ENCODE measurements at regions not wholly inside any gene's neighbourhood (a gene's known extent, or its start where the extent isn't known, plus 50 kb on each side); places are given as distances from the start of the nearest gene placed in this dataset.

GRCh38 chrX:28042260-28042659 is 61.0 kb upstream of the DCAF8L1 start:
- DNase-seq: no peak

DNA sequence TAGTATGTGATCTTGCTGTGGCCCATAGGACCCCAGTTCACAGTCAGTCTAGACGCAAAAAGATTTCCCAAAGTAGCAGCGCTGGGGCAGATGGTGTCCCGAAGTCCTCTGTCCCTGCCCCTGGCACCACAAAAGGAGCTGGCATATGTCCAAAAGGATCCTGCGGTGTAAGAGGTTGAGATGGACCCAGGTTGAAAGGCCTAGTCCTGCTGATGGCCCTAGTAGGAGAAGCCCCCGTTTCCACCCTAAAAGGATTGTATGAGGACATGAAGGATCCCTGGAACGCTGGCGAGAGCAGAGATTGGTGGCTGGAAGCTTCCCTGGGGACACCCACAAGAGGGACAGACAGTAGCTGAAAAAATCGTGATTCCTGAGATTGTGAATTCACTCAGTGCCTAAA is 58.0 kb upstream of the DCAF8L1 start:
- DNase-seq: no peak

Measured in nucleus accumbens (tissue), 56 donors.